SKM-1 (cell line): ENCODE measurements at regions not wholly inside any gene's neighbourhood (a gene's known extent, or its start where the extent isn't known, plus 50 kb on each side); places are given as distances from the start of the nearest gene placed in this dataset.

ENCODE experiments used
- DNase-seq: peaks from one replicate; lab custom pipeline; 2025; ENCODE audit not compliant: unreplicated experiment; lab: John Stamatoyannopoulos, UW

DNA sequence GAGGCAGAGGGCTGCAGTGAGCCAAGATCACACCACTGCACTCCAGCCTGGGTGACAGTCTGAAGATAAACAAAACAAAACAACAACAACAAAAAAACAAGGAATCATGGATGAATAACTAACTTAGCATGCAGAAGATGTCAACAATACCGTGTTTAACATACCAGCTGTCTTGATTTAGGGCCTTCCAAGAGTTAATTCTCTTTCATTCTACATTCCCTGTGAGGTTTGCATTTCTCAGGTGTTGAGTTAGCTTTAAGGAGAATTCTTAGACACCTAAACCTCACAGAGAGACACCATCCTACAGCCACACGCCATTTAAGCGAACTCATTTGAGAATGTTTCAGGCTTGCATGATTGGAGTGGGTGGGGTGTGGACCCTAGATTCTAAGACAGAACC is 363.1 kb upstream of the RUNX1 start:
- no peak for DNase-seq

GRCh38 chr21:35411434-35411833 is 362.3 kb upstream of the RUNX1 start:
- no peak for DNase-seq

DNA sequence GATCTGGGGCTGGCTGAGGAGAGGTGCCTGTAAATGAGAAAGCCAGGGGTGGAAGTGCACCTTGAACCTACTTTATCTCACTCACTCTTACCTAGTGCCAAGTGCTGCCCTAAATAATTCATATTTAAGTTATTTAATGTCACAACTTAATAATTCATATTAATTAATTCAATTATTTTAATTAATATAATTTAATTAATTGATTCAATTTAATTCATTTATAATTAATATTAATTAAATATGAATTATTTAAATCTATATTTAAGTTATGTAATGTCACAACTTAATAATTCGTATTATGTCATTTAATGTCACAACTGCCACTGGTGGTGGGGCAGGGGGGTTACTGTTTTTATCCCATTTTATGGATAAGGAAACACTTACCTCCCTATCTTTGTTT is 361.6 kb upstream of the RUNX1 start:
- no peak for DNase-seq

DNA sequence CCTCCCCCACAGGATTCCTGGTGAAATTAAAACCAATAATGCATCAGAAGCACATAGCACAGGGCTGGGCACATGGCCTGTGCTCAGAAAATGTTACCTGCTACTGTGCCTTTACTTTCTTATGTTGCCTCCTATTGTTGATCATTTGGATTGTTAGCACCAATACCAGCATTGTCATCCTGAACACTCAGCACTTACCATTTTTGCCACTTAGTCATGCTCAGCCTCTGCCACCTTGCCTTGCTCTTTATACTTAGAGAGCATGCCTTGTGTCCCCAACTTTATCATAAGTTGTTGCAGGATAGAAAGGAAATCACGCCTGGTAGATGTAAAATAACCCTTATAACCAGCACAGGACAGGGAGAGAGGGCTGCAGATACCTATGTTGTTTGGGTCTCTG is 361.0 kb upstream of the RUNX1 start:
- DNase-seq, result no peak

DNA sequence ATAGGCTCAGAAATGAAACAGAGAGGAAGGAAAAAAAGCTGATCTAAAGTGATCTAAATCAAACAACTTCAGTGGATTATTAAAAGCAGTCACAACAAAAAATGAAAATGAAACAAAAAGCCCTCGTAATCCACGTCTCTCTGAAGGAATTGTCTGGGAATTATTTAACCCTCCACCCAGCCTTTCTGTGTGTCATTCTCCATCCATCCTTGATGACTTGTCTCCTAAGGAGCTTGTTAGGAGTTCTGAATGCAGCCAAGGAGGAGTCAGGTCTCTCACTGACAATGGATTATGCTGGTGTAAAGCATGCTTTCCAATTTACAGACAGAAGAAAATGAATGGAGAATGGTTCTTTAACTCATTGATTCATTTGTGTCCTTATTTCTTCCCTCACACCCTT is 359.3 kb upstream of the RUNX1 start:
- no peak for DNase-seq

DNA sequence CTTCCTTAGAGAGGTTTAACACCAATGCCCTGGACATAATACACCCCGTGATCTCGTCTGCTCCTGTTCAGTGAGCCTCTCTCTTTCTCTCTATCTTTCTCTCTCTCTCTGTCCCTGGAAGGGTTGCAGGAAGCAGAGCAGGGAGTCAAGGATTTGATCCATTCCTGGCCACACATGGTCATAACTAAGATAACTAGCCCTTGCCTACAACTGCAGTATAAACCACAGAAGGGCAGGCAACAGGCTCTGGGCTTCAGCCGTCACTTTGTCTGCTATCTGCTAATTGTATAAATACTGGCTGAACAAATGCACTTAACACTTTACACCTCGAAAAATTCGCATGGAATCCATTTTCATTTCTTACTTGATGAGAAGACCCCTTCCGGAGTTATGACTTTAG is 357.5 kb upstream of the RUNX1 start:
- no peak for DNase-seq

DNA sequence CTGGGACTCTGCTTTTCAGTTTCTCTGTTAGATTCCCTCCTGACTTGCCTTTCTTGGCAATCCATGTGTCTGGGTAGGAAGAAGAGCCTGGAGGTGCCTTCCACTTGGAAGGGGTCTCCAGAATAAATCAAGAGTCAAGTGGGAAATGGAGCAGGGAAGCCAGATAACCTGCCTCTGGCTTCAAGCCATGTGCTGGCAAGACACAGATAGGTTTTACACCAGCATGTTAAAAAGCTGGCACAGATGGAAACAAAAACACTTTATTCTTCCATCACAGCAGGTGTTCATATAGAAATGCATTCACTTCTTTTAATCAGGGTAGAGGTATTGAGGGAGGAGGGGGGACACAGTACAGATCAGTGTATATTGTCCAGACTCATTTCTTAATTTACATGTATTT is 356.9 kb upstream of the RUNX1 start:
- DNase-seq, result no peak

GRCh38 chr21:35404247-35404646 is 355.1 kb upstream of the RUNX1 start:
- DNase-seq, result no peak

DNA sequence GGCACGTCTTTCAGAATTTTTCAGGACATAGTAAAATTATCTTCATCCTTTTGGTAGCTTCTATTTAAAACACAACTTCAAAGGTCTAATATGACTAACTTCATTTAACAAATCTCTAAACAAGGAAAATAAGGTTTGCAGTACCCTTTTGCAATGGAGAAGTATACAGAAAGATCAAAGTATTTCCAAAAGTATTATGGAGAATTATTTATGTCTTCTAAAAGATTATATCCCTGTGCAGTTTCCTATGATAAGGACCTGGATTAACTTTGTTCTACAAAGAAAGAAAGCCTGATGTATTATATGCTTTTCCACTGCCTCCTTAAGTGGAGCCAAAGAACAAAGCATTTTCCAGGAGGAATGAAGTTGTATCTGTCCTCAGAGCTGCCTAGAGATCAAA is 353.0 kb upstream of the RUNX1 start:
- no peak for DNase-seq

DNA sequence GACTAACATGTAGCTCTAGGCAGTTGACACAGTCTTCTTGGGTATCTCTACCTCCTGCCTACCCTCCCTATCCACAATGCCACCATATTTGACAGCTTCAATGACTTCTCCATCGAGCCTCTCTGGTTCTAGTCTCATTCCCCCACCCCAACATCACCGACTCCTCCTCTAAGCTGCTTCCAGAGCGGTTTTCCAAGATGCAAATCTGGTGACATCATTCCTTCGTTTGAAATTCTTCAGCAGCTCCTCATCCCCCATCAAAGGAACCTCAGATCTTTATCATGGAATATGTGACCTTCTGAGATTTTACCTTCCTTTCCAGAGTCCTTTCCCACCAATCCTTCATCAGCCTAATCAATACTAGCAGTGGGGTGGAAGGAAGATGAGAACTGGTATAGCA is 352.4 kb upstream of the RUNX1 start:
- DNase-seq, result no peak

DNA sequence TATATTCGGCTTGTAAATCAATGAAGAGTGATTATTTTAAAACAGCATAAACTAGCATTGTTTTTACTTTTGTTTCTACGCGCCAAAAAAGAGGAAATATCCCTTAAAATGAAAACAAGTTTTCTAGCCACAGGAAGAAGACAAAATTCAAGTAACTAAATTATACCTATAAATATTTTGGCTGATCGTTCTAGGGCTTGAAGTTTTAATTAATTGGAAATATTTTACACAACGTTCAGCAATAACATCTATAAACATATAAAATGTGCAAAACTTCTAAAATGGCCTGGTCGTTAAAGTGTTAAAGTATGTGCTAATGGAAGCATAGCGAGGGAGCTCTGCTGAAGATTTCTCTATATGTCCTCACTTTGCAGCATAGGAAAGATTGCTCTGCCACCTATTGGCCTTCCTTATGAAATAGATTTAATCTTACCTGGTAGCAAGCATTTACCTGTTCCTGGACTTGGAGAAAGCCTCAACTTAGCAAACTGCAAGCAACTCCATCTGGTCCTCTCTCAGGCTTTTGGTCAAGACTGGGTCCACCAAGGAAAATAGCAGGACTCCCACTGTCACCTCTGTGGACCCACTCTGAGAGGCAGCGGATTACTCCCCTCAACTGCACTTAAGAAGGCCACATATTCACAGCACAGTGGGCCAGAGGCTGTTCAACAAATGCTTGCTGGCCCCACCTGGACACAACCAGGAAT is 351.3 kb upstream of the RUNX1 start:
- peak; percentile 88 for DNase-seq

DNA sequence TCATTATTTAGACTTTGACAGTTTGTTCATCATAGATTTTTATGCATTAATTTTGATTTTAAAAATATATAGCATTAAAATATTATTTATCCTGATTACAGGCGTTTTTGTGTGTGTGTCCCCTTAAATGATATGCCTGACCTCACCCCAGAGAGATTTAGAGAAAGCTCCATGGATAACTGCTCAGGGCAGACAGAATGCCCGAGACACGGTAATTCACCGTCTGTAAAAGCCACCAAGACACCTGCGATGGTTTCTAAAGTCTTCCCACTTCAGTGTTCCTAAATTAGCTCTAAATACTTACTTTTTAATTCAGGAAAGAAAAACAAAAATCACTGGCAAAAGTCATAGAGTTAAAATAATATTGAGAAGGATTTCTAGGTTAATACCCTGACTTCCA is 350.6 kb upstream of the RUNX1 start:
- DNase-seq, result no peak

DNA sequence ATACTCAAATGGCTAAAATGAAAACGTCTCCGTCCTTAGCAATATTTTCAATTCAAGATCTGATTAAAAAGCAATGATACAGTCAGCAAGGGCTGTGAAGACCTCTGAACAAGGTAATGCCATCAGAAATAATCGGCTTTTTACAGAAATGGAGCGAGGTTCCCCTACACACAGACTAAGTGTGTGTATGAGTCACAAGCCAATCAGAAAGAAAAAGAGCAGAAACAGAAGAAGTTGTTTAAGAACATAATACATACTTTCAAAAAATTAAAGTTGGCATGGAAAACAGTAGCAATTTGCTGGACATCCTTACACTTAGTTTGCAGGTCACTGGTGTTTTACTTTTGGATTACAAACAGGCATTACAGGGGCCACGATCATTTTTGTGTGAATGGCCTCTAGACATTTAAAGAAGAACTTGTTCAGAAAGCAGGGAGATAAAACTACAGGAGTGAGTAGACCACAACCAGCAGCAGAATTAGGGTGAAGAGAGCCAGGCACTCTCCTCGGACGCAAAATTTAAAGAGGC is 350.0 kb upstream of the RUNX1 start:
- no peak for DNase-seq

GRCh38 chr21:35398346-35398982 is 349.4 kb upstream of the RUNX1 start:
- no peak for DNase-seq

- DNase-seq, result no peak
Measured at GRCh38 chr21:35397781-35398180, 348.7 kb upstream of the RUNX1 start.

DNA sequence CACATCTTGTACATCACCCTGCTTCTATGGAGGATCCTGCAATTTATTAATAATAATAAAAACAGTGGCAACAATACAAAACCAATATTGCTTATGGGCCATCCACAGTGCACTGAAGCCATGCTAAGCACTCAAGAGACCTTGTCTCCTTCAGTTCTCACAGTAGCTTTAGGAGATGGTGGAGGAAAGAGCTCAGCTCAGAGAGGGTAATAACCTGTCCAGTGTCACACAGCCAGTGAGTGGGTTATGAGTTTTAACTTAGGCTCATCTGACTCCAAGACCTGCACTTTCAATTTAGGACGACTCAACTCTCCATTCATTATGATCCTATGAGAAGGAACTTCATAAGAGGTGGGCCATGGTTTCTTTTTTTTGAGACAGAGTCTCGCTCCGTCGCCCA is 347.6 kb upstream of the RUNX1 start:
- no peak for DNase-seq

DNA sequence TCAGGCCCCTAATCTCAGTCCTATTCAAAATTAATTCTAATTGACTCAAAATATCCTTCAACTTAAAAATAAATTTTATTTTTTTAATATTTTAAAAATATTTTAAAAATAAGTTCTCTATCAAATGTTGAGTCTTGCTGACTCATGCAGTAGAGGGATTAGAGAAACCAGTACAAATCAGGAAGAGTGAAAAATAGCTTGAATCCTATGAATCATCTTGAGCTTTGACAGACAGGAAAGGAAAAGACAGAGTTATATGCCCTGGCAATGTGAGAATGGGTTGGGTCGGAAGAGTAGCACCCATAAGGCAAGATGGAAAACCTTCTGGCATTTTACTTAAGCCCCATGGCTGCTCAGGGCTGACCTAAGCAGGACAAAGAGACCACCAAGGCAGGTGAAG is 346.6 kb upstream of the RUNX1 start:
- no peak for DNase-seq

- peak; percentile 58 for DNase-seq
Measured at GRCh38 chr21:35394634-35395369, 345.7 kb upstream of the RUNX1 start.

DNA sequence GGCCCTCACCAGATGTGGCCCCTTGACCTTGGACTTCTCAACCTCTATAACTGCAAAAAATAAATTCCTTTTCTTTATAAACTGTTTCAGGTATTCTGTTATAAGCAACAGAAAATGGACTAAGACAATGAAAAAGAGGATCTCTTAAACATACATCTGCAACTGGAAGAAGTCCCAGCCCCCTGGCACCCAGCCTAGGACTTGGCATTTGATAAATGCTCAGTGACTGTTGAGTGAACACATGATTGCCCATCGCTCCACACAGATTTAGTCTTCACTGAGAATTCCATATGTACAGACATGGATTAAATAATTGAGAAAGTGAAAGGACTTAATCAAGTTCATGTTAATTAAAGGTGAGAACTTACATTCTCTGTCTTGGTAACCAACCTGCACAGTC is 344.9 kb upstream of the RUNX1 start:
- no peak for DNase-seq

GRCh38 chr21:35390013-35390776 is 341.1 kb upstream of the RUNX1 start:
- DNase-seq, result no peak

DNA sequence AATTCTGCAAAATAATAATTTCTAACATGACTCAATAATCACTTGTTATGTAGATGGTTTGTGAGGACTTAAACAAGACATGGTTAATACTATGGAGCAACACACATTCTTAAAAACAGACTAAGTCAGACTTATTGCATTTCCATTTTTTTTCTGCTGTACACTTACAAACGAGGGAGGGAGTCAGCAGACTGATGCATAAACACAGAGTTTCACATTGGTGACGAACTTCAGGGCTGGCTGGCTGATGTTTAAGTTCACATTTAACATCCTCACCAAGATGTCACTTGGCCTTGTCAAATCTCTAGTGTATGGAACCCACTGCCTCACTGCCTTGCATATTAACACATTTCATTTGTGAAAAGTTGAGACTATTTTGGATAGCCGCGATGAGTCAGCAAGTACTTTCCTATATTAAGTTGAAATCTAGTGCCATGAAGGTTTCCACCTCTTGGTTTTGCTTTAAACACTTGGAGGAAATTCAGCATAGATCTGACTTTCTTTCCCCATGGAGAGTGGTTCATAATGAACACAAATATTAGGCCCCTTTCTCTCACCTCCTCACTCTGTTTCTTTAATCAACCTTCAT is 337.5 kb upstream of the RUNX1 start:
- DNase-seq, result no peak
